GM12873 (cell line): ENCODE measurements at regions not wholly inside any gene's neighbourhood (a gene's known extent, or its start where the extent isn't known, plus 50 kb on each side); places are given as distances from the start of the nearest gene placed in this dataset.

Experiments
- CTCF ChIP-seq: IDR thresholded peaks from 2 replicates; pipeline ENCODE4 v1.5.1; 2012; ENCODE audit warnings: low read depth, mild to moderate bottlenecking, moderate library complexity, low read length, control low read depth; ENCODE audit not compliant: insufficient read depth; ENCODE audit errors: missing control alignments

- no peak for TF ChIP-seq CTCF
These were observed 281.4 kb upstream of the CELF4 start for GRCh38 chr18:37846996-37847395.

- TF ChIP-seq CTCF, result no peak
These were observed 279.9 kb upstream of the CELF4 start for GRCh38 chr18:37845498-37845897.

- TF ChIP-seq CTCF, result no peak
These were observed 278.8 kb upstream of the CELF4 start for GRCh38 chr18:37844209-37844970.

GRCh38 chr18:37838083-37838482 lies 272.5 kb upstream of the CELF4 start:
- no peak for TF ChIP-seq CTCF

GRCh38 chr18:37836071-37836970 lies 270.7 kb upstream of the CELF4 start:
- TF ChIP-seq CTCF, result no peak

GRCh38 chr18:37812961-37813360 lies 247.4 kb upstream of the CELF4 start:
- no peak for TF ChIP-seq CTCF

- TF ChIP-seq CTCF, result no peak
These were observed 240.3 kb upstream of the CELF4 start for GRCh38 chr18:37805773-37806404.
